GM19397 (cell line): ENCODE measurements at regions not wholly inside any gene's neighbourhood (a gene's known extent, or its start where the extent isn't known, plus 50 kb on each side); places are given as distances from the start of the nearest gene placed in this dataset.

Experiments
- ATAC-seq: cut with Tn5 transposase; IDR thresholded peaks from one replicate; pipeline ENCODE4 v1.9.1; 2021; ENCODE audit warnings: mild to moderate bottlenecking, moderate library complexity; ENCODE audit not compliant: unreplicated experiment

DNA sequence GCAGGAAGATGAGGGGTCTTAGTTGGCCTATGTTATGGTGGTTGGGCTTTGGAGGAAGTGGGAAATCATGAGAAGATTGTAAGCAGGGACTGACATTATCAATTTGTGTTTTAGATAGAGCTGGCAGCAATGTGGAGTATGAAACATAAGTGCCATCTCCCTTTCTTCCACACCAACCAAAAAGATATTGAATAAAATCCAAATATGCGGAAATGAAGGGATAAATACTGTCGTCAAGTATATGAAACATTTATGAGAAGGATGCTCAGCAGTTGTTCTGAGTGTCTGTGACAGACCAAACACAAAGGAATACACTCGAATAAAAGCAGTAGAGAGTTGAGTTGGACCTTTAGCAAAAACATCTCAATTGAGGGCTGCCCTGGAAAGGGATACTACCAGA is 1090.0 kb upstream of the ZEB2 start:
- no peak for ATAC-seq

DNA sequence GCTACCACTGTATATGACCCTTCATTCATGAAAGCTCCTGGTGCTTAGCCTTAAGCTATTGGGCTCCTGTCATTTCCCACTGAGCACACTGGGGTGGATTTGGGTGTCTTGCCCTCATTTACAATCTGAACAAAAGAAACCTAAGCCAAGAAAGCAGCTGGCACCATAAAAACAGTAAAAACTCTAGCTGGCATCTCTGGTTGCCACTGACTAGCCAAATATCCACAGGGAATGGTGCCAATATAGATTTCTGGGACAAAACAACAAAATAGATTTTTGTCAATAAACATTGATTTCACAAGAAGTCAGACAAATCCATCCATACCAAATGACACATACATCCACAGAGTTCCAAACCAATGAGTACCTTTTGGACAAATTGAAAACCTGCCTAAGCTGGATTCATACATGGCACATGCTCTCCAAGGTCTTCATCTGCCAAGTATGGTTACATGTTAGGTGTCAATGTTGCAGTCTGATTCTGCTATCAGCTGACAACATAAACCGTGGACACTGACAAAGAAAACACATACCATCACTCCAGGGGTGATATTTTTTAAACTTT is 1081.5 kb upstream of the ZEB2 start:
- no peak for ATAC-seq

DNA sequence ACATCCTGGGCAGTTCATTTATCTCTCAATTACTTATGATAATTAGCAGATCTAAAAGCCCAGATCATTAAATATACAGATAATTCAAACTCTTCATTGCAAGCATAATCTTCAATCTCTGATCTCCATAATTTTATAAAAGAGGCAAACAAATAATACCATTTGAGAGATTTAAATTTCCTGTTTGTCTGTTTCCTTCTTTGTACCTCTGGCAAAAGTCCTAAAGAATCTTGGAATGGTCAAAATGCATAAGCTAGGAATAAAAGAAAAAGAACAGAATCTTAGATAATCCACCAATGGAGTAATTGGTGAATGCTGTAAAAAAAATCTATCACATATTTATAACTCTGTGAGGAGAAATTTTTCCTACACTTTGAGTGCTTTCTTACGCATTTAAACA is 1080.9 kb upstream of the ZEB2 start:
- ATAC-seq, result no peak

DNA sequence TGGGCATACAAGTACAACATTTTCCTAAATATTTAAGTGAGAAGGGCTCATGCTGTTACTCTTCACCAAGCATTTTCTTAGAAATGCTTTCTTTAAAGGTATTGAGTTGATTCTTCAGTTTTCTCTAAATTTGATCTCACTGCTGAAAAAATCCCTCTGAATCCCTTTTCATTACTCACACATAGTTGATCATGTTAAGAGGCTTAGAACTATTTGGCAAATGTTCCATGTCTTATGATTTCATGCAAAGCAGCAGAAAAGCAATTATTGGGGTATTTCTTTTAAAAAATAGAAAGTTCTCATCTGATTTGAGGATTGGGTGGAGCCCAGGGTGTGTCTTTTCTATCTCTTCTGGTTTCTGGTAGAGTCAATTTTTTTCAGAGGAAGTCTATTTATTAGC is 1079.8 kb upstream of the ZEB2 start:
- no peak for ATAC-seq

DNA sequence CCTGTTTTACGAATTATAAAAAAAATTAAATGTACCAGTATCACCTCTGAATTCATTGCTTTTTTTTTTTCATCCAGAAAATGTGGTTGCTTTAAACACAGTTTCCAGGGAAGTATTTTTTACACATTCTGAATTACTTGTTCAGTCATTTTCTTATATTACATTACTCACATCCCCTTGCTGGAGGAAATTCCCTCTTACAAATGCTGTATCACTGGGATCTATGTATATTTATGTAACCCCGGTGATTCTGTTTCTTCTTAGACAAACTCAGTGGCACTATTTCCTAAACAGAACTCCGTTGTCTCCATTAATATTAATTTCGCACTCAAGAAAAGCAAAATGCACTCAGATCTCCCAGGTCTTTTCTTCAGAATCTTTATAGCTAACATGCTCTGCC is 1078.5 kb upstream of the ZEB2 start:
- no peak for ATAC-seq

DNA sequence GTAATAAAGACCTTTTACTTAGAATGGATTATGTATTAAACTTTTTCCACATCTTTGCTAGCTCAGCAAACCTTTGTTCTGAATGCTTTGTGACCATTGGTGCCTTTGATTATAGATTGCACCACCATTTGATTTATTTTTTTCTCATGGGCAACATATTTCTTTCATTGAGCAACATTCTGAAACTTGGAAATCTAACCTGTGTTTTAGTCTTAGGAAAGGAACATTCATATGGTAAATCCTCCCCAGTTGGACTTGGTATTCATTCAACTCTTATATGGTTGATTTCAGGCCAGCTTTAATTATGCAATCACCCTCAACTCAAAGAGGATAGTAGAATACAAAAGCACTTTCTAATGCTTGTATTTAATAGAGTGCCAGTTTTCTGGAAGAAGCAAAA is 1077.9 kb upstream of the ZEB2 start:
- ATAC-seq, result no peak

DNA sequence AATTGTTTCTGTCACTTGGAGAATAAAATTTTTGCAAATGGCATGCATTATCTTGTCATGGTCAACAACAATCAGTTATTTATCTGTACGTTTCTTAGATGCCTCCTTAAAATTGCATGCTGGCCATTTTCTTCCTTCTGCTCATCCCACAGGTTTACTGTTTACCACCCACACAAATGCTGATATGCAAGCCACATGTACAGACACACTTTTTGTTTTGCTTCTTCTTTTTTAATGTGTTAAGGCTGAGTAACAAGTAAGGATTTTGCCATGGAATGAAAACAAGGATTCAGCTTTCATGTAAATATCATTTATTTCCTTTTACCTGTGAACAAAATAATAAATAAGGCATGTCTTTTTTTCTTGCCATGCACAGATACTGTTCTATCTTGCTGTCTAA is 1077.1 kb upstream of the ZEB2 start:
- no peak for ATAC-seq

DNA sequence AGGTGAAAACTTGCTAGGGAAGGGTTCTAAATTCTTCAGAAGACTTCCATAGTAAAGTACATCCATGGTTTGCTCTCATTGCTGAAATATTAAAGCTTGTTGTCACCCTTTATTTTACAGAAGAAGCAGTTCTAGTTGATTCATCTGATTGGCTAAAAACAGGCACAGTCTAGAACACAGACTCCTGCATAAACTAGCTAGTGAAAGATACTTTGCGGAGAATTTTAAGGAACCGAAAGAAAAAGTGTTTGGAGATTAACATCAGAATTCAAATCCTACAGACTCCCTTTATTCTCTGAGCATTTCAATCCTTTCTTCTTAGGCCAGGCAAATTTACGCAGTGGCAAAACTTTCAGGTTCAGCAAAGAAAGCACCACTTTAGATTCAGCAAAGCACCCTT is 1076.5 kb upstream of the ZEB2 start:
- no peak for ATAC-seq

DNA sequence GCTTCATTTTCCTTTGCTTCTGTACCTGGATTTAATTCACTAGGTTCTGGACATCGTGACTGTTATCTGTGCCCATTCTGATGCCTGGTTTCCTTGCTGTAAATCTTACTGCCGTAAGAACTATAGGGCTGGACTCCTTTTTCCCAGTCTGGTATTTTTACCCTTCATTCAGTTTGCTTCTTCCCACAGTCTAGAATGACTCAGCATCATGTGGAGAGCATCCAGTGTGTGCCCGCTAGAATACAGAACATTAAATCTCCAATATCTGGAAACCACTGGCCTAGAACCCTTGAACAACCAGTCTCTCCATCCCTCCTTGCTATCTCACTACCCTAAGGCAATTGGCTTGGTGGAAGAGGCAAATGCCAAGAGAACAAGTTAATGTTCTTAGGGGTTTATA is 1075.4 kb upstream of the ZEB2 start:
- no peak for ATAC-seq

DNA sequence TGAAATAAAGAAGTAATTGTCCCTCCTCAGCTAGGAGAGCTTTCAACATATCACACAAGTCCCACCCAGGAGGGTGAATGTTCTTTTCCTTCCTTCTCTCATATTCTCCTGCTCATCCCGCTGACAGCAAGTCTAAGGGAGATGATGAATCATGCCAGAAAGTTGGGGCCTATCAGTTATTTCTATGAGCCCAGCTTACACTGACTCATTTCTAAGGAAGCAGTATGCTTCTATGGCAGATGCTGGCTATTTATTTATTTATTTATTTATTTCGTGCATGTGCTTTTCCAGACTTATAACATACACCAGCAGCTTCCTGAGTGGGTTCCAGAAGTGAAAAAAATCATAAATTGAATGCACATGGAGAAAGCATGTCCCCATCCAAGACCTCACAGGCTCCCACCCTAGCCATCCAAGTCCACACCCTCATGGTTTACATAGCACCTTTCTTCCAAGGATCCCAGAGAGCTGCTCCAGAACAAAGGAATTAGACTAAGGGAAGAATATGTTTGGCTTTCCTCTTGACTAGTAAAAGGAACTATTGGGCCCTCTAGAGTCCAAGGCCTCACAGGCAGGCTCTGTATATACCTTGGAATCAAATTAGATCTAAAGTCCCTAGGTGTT is 1074.2 kb upstream of the ZEB2 start:
- no peak for ATAC-seq

DNA sequence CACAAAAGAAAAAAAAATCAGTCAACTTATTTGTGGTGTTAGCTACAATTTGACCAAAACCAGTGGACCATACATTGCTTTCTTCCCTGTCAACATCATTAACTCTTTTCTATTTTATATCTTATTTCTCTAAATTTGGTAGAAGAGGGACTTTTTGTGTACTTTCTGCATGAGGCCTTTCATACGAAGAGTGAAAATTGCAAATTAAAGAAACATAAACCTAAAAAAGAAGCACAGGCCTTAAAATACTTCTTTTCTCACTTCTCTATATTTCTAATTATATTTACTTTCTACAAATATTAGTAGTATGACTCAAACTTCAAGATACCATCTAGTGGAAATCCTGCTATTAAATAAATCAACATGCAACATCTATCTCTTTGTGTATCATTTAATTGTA is 1073.4 kb upstream of the ZEB2 start:
- no peak for ATAC-seq

DNA sequence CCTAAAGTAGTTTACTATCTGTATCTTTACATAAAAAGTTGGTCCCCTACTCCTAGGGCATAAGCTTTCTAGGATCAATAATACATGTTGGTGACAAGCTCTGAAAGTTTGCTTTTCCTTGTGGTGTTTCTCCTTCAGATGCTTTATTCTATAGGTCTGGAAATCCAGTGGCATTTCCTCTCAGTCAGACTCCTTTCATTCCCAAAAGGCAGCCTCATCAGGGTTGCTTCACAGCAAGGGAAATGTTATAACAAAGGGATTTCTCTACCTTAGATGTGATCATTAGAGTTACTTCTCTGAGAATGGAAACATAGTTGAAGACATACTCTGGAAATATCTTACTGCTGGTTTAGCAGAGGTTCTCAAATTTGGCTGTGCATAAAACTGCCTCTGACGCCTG is 1072.4 kb upstream of the ZEB2 start:
- no peak for ATAC-seq

DNA sequence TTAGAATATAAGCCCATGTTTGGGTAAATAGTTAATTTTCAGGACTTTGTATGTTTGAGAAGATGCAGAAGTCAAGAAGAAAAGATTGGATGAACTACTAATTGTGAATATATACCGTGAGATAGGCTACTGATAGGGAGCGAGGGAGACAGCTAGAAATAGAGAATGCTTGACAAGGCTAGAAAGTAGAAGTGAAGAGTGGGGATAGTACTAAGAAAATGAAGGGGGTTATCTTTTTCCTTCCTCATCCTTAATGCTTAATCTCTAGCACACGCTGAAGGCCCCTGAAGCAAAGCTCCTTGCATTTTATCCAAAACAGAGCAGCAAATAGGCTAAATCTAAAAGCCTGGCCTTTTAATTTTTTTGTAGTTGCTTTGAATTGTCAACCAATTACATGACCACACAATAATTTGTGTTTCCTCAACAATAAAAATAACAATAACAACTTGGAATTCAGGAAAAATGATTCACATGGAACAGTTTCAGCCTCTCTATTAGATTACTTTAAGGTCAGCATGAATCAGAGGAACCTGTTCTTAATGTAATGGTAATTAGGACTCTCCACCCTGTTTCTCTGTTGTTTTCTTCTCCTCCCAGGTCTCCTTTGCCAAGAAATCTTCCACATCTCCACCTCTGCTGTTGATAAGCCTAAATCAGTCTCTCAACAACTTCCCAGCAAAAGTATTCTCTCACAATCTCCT is 1071.3 kb upstream of the ZEB2 start:
- no peak for ATAC-seq

DNA sequence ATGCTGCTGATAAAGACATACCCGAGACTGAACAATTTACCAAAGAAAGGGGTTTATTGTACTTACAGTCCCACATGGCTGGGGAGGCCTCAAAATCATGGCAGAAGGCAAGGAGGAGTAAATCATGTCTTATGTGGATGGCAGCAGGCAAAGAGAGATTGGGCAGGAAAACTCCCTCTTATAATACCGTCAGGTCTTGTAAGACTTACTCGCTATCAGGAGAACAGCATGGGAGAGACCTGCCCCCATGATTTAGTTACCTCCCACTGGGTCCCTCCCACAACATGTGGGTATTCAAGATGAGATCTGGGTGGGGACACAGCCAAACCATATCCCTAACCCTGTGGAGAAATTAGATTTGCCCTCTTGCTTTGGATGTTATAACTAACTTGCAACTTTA is 1068.0 kb upstream of the ZEB2 start:
- ATAC-seq, result no peak

DNA sequence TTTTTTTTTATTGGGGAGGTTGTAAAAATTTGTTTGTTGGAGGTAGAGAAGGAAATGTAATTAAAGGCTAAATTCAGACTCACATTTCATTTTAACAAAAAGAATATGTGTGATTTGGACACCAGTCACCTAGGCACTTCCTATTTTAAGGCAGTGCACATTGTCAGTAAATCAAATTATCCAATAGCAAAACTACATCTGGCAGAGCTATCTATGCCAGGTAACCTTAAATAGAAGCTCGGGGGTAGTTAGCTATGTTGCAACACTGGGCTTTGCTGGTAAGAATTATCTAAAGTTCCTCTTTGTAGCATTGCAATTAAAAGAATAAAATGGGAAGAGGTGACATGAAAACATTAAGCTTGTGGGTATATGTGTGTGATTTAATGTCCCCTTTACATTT is 1064.4 kb upstream of the ZEB2 start:
- ATAC-seq, result no peak

DNA sequence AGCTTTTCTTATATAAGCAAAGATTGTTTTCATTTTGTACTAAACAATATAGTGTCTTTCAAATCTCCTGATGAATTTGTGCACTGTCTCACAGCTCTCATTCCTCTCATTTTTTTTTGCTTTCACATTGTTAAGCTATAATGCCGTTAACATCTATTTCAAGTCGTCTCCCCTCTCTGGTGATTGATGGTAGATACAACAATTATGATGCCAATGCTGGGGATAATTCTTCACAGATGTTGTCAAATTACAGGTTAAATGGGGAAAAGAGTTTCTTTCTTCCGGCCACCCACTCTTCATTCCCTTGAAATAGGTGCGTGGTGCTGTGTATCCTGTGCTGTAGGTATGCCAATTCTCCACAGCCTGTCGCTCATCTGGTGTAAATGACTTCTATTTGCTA is 1053.7 kb upstream of the ZEB2 start:
- no peak for ATAC-seq

DNA sequence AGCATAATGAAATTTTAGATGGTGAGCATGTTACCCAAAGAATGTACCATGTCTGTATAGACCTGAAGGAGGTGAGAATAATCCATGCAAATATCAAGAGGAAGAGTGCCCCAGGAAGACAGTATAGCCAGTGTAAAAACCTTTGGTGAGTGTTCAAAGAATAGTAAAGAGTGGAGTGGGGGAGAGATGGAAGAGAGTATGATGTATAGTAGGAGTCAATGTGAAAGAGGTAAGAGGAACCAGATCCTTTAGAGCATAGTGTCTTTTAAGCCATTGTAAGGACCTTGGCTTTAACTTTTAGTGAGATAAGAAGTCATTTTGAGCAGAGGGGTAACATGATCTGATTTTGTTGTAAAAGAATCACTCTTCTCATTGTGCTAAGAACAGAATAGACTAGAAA is 1052.3 kb upstream of the ZEB2 start:
- no peak for ATAC-seq

DNA sequence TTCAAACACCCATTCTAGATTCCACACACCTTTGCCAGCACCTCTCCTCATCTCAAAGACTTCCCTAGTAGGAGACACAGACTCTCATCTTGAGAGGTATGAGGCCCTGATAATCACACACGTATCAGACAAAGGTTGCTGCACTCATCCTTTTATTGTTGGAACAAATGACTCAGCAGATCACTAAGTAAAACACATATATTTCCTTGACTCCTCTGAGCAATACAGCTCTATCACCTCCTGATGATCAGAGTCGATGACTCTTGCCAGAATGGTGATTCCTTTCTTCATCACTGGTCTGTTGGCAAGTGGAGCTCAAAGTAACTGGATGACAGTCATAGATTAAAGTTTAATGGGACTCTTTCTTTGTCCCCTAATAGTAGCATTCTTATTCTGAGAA is 1049.2 kb upstream of the ZEB2 start:
- no peak for ATAC-seq

DNA sequence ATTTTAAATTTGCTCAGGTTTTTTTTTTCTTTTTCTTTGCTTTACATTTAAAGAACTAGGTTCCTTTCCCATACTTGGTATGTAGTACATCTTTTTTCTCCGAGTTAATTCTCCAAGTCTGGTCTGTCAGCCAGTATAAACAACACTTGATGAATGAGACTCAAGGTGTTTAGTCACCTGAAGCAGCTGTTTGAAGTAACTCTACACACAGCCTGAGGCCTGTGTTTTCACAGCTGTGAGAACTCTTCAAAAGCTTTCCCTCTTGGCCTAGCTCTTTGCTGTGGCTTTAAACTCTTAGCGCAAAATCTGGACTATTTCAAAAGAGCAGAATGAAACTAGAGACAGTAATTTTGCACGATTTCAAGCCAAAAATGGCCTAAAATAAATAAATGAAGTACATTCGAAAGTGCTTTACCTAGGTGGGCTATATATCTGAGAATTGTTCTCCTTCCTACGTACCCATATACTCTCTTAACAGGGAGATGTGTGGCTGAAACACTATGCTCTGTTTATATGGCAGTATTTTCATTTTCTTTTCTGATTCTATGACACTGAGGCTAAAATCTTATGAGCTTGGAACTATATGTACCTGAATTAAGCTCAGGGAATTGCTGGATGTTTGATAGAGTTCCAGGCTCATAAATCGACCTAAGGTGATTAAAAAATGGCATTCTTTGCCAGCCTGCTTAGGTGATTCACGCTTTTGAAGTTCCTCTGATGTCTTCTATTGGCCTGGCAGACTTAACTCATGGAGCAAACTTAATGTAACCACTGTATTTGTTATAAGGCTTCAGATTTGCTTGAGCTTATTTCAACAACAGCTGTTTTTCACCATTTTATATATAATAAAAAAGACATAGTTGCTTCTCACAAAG is 1044.1 kb upstream of the ZEB2 start:
- no peak for ATAC-seq

DNA sequence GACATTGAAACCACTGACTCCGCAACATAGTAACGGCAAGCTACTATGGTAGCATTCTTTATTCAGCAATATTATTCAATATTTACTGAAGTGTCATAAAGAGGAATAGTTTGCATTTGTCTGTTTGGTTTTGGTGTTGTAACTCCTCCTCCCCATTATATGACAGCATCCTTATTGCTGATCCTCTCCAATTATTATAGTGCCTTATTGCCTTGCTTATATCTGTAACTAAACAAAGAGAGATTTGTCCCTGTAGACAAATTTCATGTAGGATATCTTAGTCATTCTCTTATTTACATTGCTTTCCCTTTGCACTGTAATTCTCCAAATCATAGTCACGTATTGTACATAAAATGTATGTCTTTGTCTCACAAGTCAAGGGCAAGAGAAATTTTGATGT is 1041.2 kb upstream of the ZEB2 start:
- ATAC-seq, result no peak

DNA sequence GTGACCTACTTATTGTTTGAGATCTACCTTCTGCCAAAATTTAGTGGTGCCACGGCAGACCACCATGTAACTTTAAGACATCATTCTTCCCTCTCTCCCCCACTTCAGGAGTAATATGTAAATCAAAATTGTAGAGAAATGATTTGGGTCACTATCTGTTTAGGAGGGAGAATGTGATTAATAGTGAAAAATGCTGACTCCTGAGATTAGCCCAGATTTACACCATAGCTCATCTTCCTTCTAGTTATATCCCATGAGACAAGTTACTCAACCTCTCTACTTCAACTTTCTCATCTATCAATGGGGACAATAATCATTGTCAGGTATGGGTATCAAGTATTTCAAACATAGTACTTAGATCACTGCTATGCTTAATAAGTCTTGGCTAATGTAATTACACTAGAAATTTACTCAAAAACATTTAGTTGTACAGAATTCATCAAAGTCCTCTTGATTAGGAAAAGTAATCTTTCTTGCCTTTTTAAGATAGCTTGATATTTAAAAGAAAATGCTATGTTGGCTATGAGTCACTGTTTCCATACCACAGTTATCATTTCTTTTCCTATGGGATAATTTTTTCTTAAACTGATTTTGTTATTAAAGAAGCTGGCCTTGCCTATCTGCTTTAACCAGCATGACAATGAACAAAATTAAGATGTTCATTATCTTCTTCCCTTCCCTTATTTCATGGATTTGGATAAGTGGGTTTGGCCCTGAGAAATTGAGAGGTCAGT is 1038.9 kb upstream of the ZEB2 start:
- no peak for ATAC-seq
